OCI-LY3 (cell line): ENCODE measurements at regions not wholly inside any gene's neighbourhood (a gene's known extent, or its start where the extent isn't known, plus 50 kb on each side); places are given as distances from the start of the nearest gene placed in this dataset.

Experiments used
- H2AFZ ChIP-seq: fragments of 200-600, 300-600 bp; shearing (Covaris generic); 2 replicates; pipeline ENCODE4 v1.6.0; 2014; ENCODE audit warnings: antibody characterized with exemption, low read depth, low read length
- H3K27ac ChIP-seq: fragments of 200-600, 300-600 bp; sonication (generic); 2 replicates; pipeline ENCODE4 v1.5.1; 2014; ENCODE audit warnings: mild to moderate bottlenecking, low read length, moderate library complexity, mixed read lengths
- H3K27me3 ChIP-seq: fragments of 200-600, 300-600 bp; sonication (generic); 2 replicates; pipeline ENCODE4 v1.6.1; 2014; ENCODE audit warnings: low read depth, low read length, mixed read lengths
- H3K36me3 ChIP-seq: fragments of 200-600, 300-600 bp; sonication (generic); replicated peaks from 2 replicates; pipeline ENCODE3; 2014; ENCODE audit warnings: low read depth, low read length, mixed read lengths
- H3K4me1 ChIP-seq: fragments of 300-600, 200-600 bp; sonication (generic); 2 replicates; pipeline ENCODE4 v1.6.1; 2014; ENCODE audit warnings: low read length, mixed read lengths
- H3K4me2 ChIP-seq: fragments of 200-600, 300-600 bp; sonication (generic); 2 replicates; pipeline ENCODE4 v1.6.1; 2014; ENCODE audit warnings: low read length, mixed read lengths
- H3K4me3 ChIP-seq: fragments of 300-600, 200-600 bp; sonication (generic); 2 replicates; pipeline ENCODE4 v1.5.1; 2014; ENCODE audit warnings: antibody characterized with exemption, mild to moderate bottlenecking, low read length, moderate library complexity
- H3K79me2 ChIP-seq: fragments of 300-600, 200-600 bp; shearing (Covaris generic); 2 replicates; pipeline ENCODE4 v1.6.1; 2014; ENCODE audit warnings: mild to moderate bottlenecking, low read length, mixed read lengths
- H3K9ac ChIP-seq: fragments of 300-600, 200-600 bp; shearing (Covaris generic); 2 replicates; pipeline ENCODE4 v1.6.0; 2014; ENCODE audit warnings: mild to moderate bottlenecking, low read length, moderate library complexity
- H3K9me3 ChIP-seq: fragments of 200-600, 300-600 bp; shearing (Covaris generic); 2 replicates; pipeline ENCODE4 v1.6.1; 2014; ENCODE audit warnings: low read length, mixed read lengths; ENCODE audit not compliant: insufficient read depth
- H4K20me1 ChIP-seq: fragments of 200-600, 300-600 bp; sonication (generic); 2 replicates; pipeline ENCODE4 v1.6.1; 2016; ENCODE audit warnings: low read length, mixed read lengths; ENCODE audit not compliant: insufficient read depth
- EZH2phosphoT487 ChIP-seq: fragments of 200-600 bp; shearing (Covaris generic); IDR thresholded peaks from 2 replicates; pipeline ENCODE4 v1.6.1; 2018; ENCODE audit warnings: antibody characterized with exemption, mixed run types, low read depth
- TF ChIP-seq, protein P1 (sequence below): fragments of 200-600, 300-600 bp; sonication (generic); IDR thresholded peaks from 2 replicates; pipeline ENCODE4 v1.5.1; 2014; ENCODE audit warnings: antibody characterized with exemption, low read length, low read depth

DNA sequence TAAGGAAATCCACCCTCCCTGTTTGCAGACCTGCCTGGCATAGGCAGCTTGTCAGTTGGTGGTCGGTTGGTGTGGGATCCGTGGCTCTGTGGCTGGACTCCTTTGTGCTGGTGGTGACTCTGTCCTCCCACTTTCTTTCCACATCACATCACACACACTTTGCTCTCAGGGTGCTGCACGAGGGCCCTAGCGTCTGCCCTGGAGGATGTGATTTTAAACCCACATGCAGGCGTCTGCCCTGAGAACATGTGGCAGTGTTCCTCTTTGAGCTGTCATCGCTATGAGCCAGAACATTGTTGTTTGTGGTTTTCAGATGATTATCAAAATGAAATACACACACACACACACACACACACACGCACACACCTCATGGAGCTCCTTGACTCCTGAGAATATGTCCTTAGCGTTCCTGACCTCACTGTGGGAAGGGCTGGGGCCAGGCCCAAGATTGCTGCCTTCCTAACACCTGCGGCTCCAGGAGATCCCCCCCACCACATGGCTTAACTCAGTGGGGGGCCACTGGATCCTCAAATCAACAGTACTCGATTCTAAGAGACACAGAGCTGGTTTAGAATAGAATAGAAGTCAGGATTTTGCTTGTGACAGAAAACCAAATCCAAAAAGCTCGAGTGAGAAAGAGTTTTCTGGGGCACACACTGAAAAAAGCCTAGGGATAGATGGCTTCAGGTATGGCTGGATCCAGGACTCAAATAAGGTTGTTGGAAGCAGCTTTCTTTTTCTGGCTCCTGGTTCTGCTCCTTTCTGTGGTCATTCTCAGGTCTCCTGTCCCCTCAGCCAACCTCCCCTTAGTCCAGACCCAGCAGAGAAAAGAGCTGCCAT lies 54.8 kb downstream of the RTP5 start:
- no peaks in the 10 kb centered on the region for H4K20me1 ChIP-seq
- H3K27ac ChIP-seq = no peak overlapping the region
- H2AFZ ChIP-seq = no peak overlapping the region
- TF ChIP-seq EZH2phosphoT487 = no peak
- TF ChIP-seq, protein P1, sequence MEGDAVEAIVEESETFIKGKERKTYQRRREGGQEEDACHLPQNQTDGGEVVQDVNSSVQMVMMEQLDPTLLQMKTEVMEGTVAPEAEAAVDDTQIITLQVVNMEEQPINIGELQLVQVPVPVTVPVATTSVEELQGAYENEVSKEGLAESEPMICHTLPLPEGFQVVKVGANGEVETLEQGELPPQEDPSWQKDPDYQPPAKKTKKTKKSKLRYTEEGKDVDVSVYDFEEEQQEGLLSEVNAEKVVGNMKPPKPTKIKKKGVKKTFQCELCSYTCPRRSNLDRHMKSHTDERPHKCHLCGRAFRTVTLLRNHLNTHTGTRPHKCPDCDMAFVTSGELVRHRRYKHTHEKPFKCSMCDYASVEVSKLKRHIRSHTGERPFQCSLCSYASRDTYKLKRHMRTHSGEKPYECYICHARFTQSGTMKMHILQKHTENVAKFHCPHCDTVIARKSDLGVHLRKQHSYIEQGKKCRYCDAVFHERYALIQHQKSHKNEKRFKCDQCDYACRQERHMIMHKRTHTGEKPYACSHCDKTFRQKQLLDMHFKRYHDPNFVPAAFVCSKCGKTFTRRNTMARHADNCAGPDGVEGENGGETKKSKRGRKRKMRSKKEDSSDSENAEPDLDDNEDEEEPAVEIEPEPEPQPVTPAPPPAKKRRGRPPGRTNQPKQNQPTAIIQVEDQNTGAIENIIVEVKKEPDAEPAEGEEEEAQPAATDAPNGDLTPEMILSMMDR = no peak
- H3K9ac ChIP-seq = no peak overlapping the region
- no peaks in the 10 kb centered on the region for H3K4me1 ChIP-seq
- no peaks in the 10 kb centered on the region for H3K79me2 ChIP-seq
- no peaks in the 10 kb centered on the region for H3K9me3 ChIP-seq
- no peak overlapping the region for H3K4me3 ChIP-seq
- H3K4me2 ChIP-seq = no peak overlapping the region
- H3K27me3 ChIP-seq = no peaks in the 10 kb centered on the region
- no peaks in the 10 kb centered on the region for H3K36me3 ChIP-seq

DNA sequence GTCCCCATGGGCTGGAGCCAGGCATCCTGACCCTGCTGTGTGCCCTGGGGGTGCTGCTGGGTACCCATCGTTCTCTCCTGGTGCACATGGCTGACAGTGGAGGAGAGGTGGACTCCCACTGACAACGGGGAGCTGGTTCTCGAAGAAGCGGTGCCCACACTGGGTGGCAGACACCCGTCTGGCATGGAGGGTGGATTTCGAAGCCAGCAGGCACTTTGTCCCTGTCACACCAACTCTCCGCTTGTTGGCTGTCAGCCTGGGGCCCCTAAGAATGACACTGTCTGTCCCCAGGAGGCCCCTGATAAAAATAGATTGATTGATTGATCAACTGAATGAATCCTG lies 55.4 kb downstream of the RTP5 start:
- H3K79me2 ChIP-seq = no peaks in the 10 kb centered on the region
- H3K4me1 ChIP-seq = no peaks in the 10 kb centered on the region
- H3K4me2 ChIP-seq = no peak overlapping the region
- H3K9ac ChIP-seq = no peak overlapping the region
- no peaks in the 10 kb centered on the region for H4K20me1 ChIP-seq
- no peak overlapping the region for H3K27ac ChIP-seq
- TF ChIP-seq, protein P1 = no peak
- TF ChIP-seq EZH2phosphoT487 = no peak
- no peak overlapping the region for H3K4me3 ChIP-seq
- H3K9me3 ChIP-seq = no peaks in the 10 kb centered on the region
- H2AFZ ChIP-seq = no peak overlapping the region
- H3K36me3 ChIP-seq = no peaks in the 10 kb centered on the region
- no peaks in the 10 kb centered on the region for H3K27me3 ChIP-seq

DNA sequence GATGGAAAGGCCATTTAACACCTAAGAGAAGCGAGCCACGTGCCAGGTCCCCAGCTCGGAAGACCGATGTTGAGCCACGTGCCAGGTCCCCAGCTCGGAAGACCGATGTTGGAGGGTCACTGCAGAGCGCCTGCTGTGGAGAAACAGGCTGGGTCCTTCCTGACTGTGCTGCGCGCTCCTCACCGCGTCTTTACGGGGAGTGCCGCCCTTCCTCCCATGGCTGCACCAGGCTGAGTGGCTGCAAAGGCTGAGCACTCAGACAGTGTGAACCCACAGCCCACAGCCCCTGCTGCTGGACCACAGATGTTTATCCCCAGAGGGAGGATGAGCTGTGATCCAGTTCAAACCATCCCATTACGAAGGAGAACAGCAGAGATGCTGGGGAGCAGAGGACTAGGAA lies 55.7 kb downstream of the RTP5 start:
- Histone ChIP-seq H2AFZ (no peak overlapping the region), H3K4me1 (no peaks in the 10 kb centered on the region), H4K20me1 (no peaks in the 10 kb centered on the region), H3K36me3 (no peaks in the 10 kb centered on the region), H3K4me2 (no peak overlapping the region), H3K4me3 (no peak overlapping the region), H3K27me3 (no peaks in the 10 kb centered on the region), H3K79me2 (no peaks in the 10 kb centered on the region), H3K9ac (no peak overlapping the region), H3K27ac (no peak overlapping the region), H3K9me3 (no peaks in the 10 kb centered on the region)
- no peak for TF ChIP-seq EZH2phosphoT487
- TF ChIP-seq, protein P1 = no peak

DNA sequence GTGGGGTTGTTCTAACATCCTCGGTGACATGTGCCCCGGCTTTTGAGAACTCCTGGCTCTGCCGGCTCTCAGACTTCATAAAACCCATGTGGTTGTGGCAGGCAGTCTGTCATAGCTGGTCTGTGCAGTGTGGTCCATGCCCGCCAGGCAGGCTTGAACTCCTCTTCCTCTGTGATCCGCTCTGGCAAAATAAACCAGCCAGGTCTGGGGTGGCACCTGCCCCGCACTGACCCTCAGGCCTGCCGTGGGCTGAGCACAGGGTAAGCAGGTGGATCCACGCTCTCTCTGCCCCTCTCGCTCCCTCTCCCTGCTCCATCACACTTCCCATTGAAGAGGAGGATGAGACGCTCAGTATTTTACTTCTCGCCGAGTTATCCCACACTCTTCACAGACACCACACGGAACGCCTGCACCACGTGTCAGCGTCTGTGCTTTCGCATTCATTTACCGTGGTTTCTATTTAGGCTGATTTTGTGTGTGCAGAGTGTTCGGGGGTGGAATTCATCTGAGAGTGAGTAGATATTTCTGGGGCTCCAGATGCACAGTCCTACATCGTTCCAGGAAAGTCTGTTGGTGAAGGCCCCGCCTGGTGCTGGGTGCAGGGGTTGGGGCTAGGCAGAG lies 56.4 kb downstream of the RTP5 start:
- Histone ChIP-seq H3K27me3 (no peaks in the 10 kb centered on the region), H3K27ac (no peak overlapping the region), H3K9me3 (no peaks in the 10 kb centered on the region), H4K20me1 (no peaks in the 10 kb centered on the region), H3K9ac (no peak overlapping the region), H3K79me2 (no peaks in the 10 kb centered on the region), H3K4me1 (no peaks in the 10 kb centered on the region), H2AFZ (no peak overlapping the region), H3K4me3 (no peak overlapping the region), H3K4me2 (no peak overlapping the region), H3K36me3 (no peaks in the 10 kb centered on the region)
- no peak for TF ChIP-seq EZH2phosphoT487
